PC-9 (cell line): ENCODE measurements at regions not wholly inside any gene's neighbourhood (a gene's known extent, or its start where the extent isn't known, plus 50 kb on each side); places are given as distances from the start of the nearest gene placed in this dataset.

Source experiments
- CTCF ChIP-seq: fragments of 200-600 bp; sonication (generic); conservative IDR thresholded peaks from 2 replicates; pipeline ENCODE4 v1.6.1; 2017; ENCODE audit warnings: mixed run types, antibody characterized with exemption, mild to moderate bottlenecking, moderate library complexity
- EZH2 ChIP-seq: fragments of 200-600 bp; sonication (generic); IDR thresholded peaks from 2 replicates; pipeline ENCODE4 v1.8.0; 2017; ENCODE audit warnings: antibody characterized with exemption, low read depth

- TF ChIP-seq EZH2, result no peak
- TF ChIP-seq CTCF, result no peak
Measured at GRCh38 chr18:44065206-44065605, 615.5 kb upstream of the SETBP1 start.
